ENCODE measurements at regions not wholly inside any gene's neighbourhood (a gene's known extent, or its start where the extent isn't known, plus 50 kb on each side); places are given as distances from the start of the nearest gene placed in this dataset.

- TF ChIP-seq CHD7 (IDR thresholded peaks at IDR 0.05; ENCODE audit: insufficient replicate concordance, low read length) (no peak), SP1 (IDR thresholded peaks at IDR 0.05; ENCODE audit: low read depth, low read length) (no peak), POLR2A (IDR thresholded peaks at IDR 0.05; ENCODE audit: control extremely low read depth in 1 of 2, low read depth in 2 of 2, low read length in 2 of 2) (no peak), POLR2AphosphoS5 (IDR thresholded peaks at IDR 0.05; ENCODE audit: low read depth, low read length) (no peak), SP4 (IDR thresholded peaks at IDR 0.05; ENCODE audit: low read length) (no peak), TBP (IDR thresholded peaks at IDR 0.05; ENCODE audit: low read depth, low read length) (no peak)
Measured at GRCh38 chr9:29822458-29822857, 2249.2 kb upstream of the C9orf72 start (continued).
